SK-N-DZ (cell line): ENCODE measurements at regions not wholly inside any gene's neighbourhood (a gene's known extent, or its start where the extent isn't known, plus 50 kb on each side); places are given as distances from the start of the nearest gene placed in this dataset.

Experiments used
- DNase-seq: peaks from one replicate; pipeline ENCODE4 v3.0.0-alpha.2; 2015; ENCODE audit warnings: low spot score

- DNase-seq, result no peak
These were observed 1415.2 kb downstream of the TBC1D22A start for GRCh38 chr22:48177631-48178030.

GRCh38 chr22:48175721-48176120, 1413.3 kb downstream of the TBC1D22A start:
- DNase-seq, result no peak

- no peak for DNase-seq
These were observed 1411.3 kb downstream of the TBC1D22A start for GRCh38 chr22:48173773-48174160.

- DNase-seq, result no peak
These were observed 1410.8 kb downstream of the TBC1D22A start for GRCh38 chr22:48173061-48173772.

- DNase-seq, result no peak
These were observed 1408.8 kb downstream of the TBC1D22A start for GRCh38 chr22:48171271-48171691.

GRCh38 chr22:48169227-48169626, 1406.8 kb downstream of the TBC1D22A start:
- no peak for DNase-seq

GRCh38 chr22:48167238-48167637, 1404.8 kb downstream of the TBC1D22A start:
- no peak for DNase-seq

- no peak for DNase-seq
These were observed 1398.8 kb downstream of the TBC1D22A start for GRCh38 chr22:48161298-48161697.

- no peak for DNase-seq
These were observed 1395.2 kb downstream of the TBC1D22A start for GRCh38 chr22:48157676-48158075.

- no peak for DNase-seq
These were observed 1394.3 kb downstream of the TBC1D22A start for GRCh38 chr22:48156603-48157355.

GRCh38 chr22:48155446-48155845, 1393.0 kb downstream of the TBC1D22A start:
- DNase-seq, result no peak

GRCh38 chr22:48154943-48155240, 1392.4 kb downstream of the TBC1D22A start:
- no peak for DNase-seq

- no peak for DNase-seq
These were observed 1391.9 kb downstream of the TBC1D22A start for GRCh38 chr22:48154169-48154942.

GRCh38 chr22:48153726-48154125, 1391.3 kb downstream of the TBC1D22A start:
- no peak for DNase-seq

GRCh38 chr22:48152916-48153315, 1390.5 kb downstream of the TBC1D22A start:
- DNase-seq, result no peak

GRCh38 chr22:48152164-48152775, 1389.8 kb downstream of the TBC1D22A start:
- DNase-seq, result no peak

- no peak for DNase-seq
These were observed 1389.2 kb downstream of the TBC1D22A start for GRCh38 chr22:48151641-48152040.

- DNase-seq, result no peak
These were observed 1385.4 kb downstream of the TBC1D22A start for GRCh38 chr22:48147831-48148230.

GRCh38 chr22:48147404-48147803, 1385.0 kb downstream of the TBC1D22A start:
- no peak for DNase-seq

- no peak for DNase-seq
These were observed 1384.0 kb downstream of the TBC1D22A start for GRCh38 chr22:48146426-48146825.

GRCh38 chr22:48145738-48146137, 1383.3 kb downstream of the TBC1D22A start:
- DNase-seq, result no peak

GRCh38 chr22:48144318-48144717, 1381.9 kb downstream of the TBC1D22A start:
- no peak for DNase-seq
